ENCODE measurements at regions not wholly inside any gene's neighbourhood (a gene's known extent, or its start where the extent isn't known, plus 50 kb on each side); places are given as distances from the start of the nearest gene placed in this dataset.
"Not testable (repeated sequence)": the region's sequence is repeated elsewhere in the genome, so short reads cannot be mapped to it uniquely, and the experiment has no call there.

GRCh38 chr11:97621282-97621681, 1231.5 kb downstream of the JRKL start:
- H3K27ac Mint-ChIP-seq = no peak overlapping the region
- H3K4me3 Mint-ChIP-seq = no peak overlapping the region
- no peaks in the 10 kb centered on the region for H3K27me3 Mint-ChIP-seq
- DNase-seq (no peak), ATAC-seq (no peak)
- no peaks in the 10 kb centered on the region for H3K4me1 Mint-ChIP-seq
- peaks cover 8 to 15% of the 10 kb centered on the region in 2 donors for H3K9me3 Mint-ChIP-seq

GRCh38 chr11:97622795-97623194, 1233.0 kb downstream of the JRKL start:
- no peak for ATAC-seq
- no peak overlapping the region for H3K4me3 Mint-ChIP-seq
- no peaks in the 10 kb centered on the region for H3K27me3 Mint-ChIP-seq
- peaks cover 8 to 9% of the 10 kb centered on the region in 2 donors for H3K9me3 Mint-ChIP-seq
- H3K27ac Mint-ChIP-seq = no peak overlapping the region
- DNase-seq = no peak
- H3K4me1 Mint-ChIP-seq = no peaks in the 10 kb centered on the region

- H3K9me3 Mint-ChIP-seq = peaks cover 13 to 14% of the 10 kb centered on the region in 2 donors
- DNase-seq, H3K4me1 Mint-ChIP-seq, H3K27me3 Mint-ChIP-seq, ATAC-seq, H3K4me3 Mint-ChIP-seq, H3K27ac Mint-ChIP-seq: not testable (repeated sequence)
Measured at GRCh38 chr11:97636741-97637140, 1246.9 kb downstream of the JRKL start.

- Mint-ChIP-seq H3K27ac (no peak overlapping the region), H3K9me3 (peaks cover 13 to 14% of the 10 kb centered on the region in 2 donors), H3K4me3 (no peak overlapping the region), H3K27me3 (no peaks in the 10 kb centered on the region), H3K4me1 (no peaks in the 10 kb centered on the region)
- ATAC-seq = no peak
- no peak for DNase-seq
Measured at GRCh38 chr11:97637701-97638100, 1247.9 kb downstream of the JRKL start.

GRCh38 chr11:97638641-97639224, 1248.9 kb downstream of the JRKL start:
- no peak for ATAC-seq

GRCh38 chr11:97641988-97642387, 1252.2 kb downstream of the JRKL start:
- ATAC-seq (no peak), DNase-seq (no peak)
- peaks cover 17 to 24% of the 10 kb centered on the region in 2 donors for H3K9me3 Mint-ChIP-seq
- H3K27me3 Mint-ChIP-seq = no peaks in the 10 kb centered on the region
- H3K4me1 Mint-ChIP-seq = no peaks in the 10 kb centered on the region
- H3K4me3 Mint-ChIP-seq = no peak overlapping the region
- no peak overlapping the region for H3K27ac Mint-ChIP-seq

More at GRCh38 chr11:97638641-97639224, 1248.9 kb downstream of the JRKL start:
- Mint-ChIP-seq H3K27me3 (no peaks in the 10 kb centered on the region), H3K4me3 (no peak overlapping the region), H3K4me1 (no peaks in the 10 kb centered on the region), H3K9me3 (peaks cover 13 to 14% of the 10 kb centered on the region in 2 donors), H3K27ac (no peak overlapping the region)
- DNase-seq = no peak

GRCh38 chr11:97645736-97646135, 1255.9 kb downstream of the JRKL start:
- Mint-ChIP-seq H3K4me1 (no peaks in the 10 kb centered on the region), H3K9me3 (peaks cover 17 to 37% of the 10 kb centered on the region in 2 donors), H3K27me3 (no peaks in the 10 kb centered on the region), H3K27ac (no peak overlapping the region), H3K4me3 (no peak overlapping the region)
- ATAC-seq (no peak), DNase-seq (no peak)

- H3K4me1 Mint-ChIP-seq = no peaks in the 10 kb centered on the region
- no peaks in the 10 kb centered on the region for H3K27me3 Mint-ChIP-seq
- ATAC-seq (no peak), DNase-seq (no peak)
- peaks cover 4% of the 10 kb centered on the region in 2 donors for H3K9me3 Mint-ChIP-seq
- no peak overlapping the region for H3K4me3 Mint-ChIP-seq
- no peak overlapping the region for H3K27ac Mint-ChIP-seq
Measured at GRCh38 chr11:97656356-97656755, 1266.5 kb downstream of the JRKL start.

GRCh38 chr11:97657852-97658251, 1268.0 kb downstream of the JRKL start:
- ATAC-seq = no peak
- Mint-ChIP-seq H3K4me3 (no peak overlapping the region), H3K27ac (no peak overlapping the region), H3K4me1 (no peaks in the 10 kb centered on the region), H3K27me3 (no peaks in the 10 kb centered on the region), H3K9me3 (peaks cover 0 to 4% of the 10 kb centered on the region in 2 donors)
- no peak for DNase-seq

GRCh38 chr11:97667057-97667456, 1277.2 kb downstream of the JRKL start:
- no peaks in the 10 kb centered on the region for H3K27me3 Mint-ChIP-seq

GRCh38 chr11:97683733-97684132, 1293.9 kb downstream of the JRKL start:
- H3K27me3 Mint-ChIP-seq = no peaks in the 10 kb centered on the region

More at GRCh38 chr11:97667057-97667456, 1277.2 kb downstream of the JRKL start:
- DNase-seq (no peak), ATAC-seq (peak; percentile 46)
- Mint-ChIP-seq H3K27ac (no peak overlapping the region), H3K4me1 (no peaks in the 10 kb centered on the region), H3K9me3 (no peaks in the 10 kb centered on the region), H3K4me3 (no peak overlapping the region)

GRCh38 chr11:97684486-97685439, 1295.0 kb downstream of the JRKL start:
- Mint-ChIP-seq H3K27ac (no peak overlapping the region), H3K4me3 (no peak overlapping the region), H3K9me3 (peaks cover 5 to 6% of the 10 kb centered on the region in 2 donors), H3K27me3 (no peaks in the 10 kb centered on the region), H3K4me1 (no peaks in the 10 kb centered on the region)
- no peak for ATAC-seq
- no peak for DNase-seq

More at GRCh38 chr11:97683733-97684132, 1293.9 kb downstream of the JRKL start:
- no peak overlapping the region for H3K27ac Mint-ChIP-seq
- H3K9me3 Mint-ChIP-seq = peaks cover 1 to 5% of the 10 kb centered on the region in 2 donors
- ATAC-seq (no peak), DNase-seq (no peak)
- no peaks in the 10 kb centered on the region for H3K4me1 Mint-ChIP-seq
- H3K4me3 Mint-ChIP-seq = no peak overlapping the region

- Mint-ChIP-seq H3K27me3 (no peaks in the 10 kb centered on the region), H3K9me3 (peaks cover 5 to 11% of the 10 kb centered on the region in 2 donors), H3K4me3 (no peak overlapping the region), H3K27ac (no peak overlapping the region), H3K4me1 (no peaks in the 10 kb centered on the region)
- no peak for DNase-seq
- ATAC-seq = no peak
Measured at GRCh38 chr11:97685695-97686094, 1295.9 kb downstream of the JRKL start.

GRCh38 chr11:97687111-97687510, 1297.3 kb downstream of the JRKL start:
- Mint-ChIP-seq H3K27ac (no peak overlapping the region), H3K4me1 (no peaks in the 10 kb centered on the region), H3K27me3 (no peaks in the 10 kb centered on the region), H3K9me3 (peaks cover 0 to 11% of the 10 kb centered on the region in 2 donors), H3K4me3 (no peak overlapping the region)
- no peak for DNase-seq
- ATAC-seq = no peak

- Mint-ChIP-seq H3K4me3 (no peak overlapping the region), H3K9me3 (peaks cover 0 to 22% of the 10 kb centered on the region in 2 donors), H3K4me1 (no peaks in the 10 kb centered on the region), H3K27me3 (no peaks in the 10 kb centered on the region), H3K27ac (no peak overlapping the region)
- no peak for ATAC-seq
- DNase-seq = no peak
Measured at GRCh38 chr11:97691061-97691460, 1301.2 kb downstream of the JRKL start.

- peaks cover 0 to 7% of the 10 kb centered on the region in 2 donors for H3K9me3 Mint-ChIP-seq
- DNase-seq = no peak
Measured at GRCh38 chr11:97702951-97703350, 1313.1 kb downstream of the JRKL start.

More at GRCh38 chr11:97702951-97703350, 1313.1 kb downstream of the JRKL start:
- no peak overlapping the region for H3K4me3 Mint-ChIP-seq
- ATAC-seq = no peak
- no peak overlapping the region for H3K27ac Mint-ChIP-seq
- H3K27me3 Mint-ChIP-seq = no peaks in the 10 kb centered on the region
- H3K4me1 Mint-ChIP-seq = no peaks in the 10 kb centered on the region

All from stimulated activated naive CD8-positive, alpha-beta T cell treated with anti-CD3 and anti-CD28 coated beads, Interleukin-15, amount 100 ng/mL, for 72 hours (primary cell).